Neural cell (in vitro differentiated cells): ENCODE measurements at regions not wholly inside any gene's neighbourhood (a gene's known extent, or its start where the extent isn't known, plus 50 kb on each side); places are given as distances from the start of the nearest gene placed in this dataset.

ENCODE experiments used
- H2AFZ ChIP-seq: fragments of 200-600, 300-800 bp; sonication (generic), shearing (Covaris generic); 2 replicates; pipeline ENCODE4 v1.6.0; 2014; ENCODE audit warnings: low read depth, mild to moderate bottlenecking, antibody characterized with exemption, low read length, moderate library complexity
- H3F3A ChIP-seq: fragments of 200-600 bp; shearing (Covaris generic); 2 replicates; pipeline ENCODE4 v1.6.1; 2016; ENCODE audit warnings: mild to moderate bottlenecking, moderate library complexity, mixed read lengths, antibody characterized with exemption, low read length; ENCODE audit not compliant: insufficient read depth, poor library complexity, severe bottlenecking
- H3K27ac ChIP-seq: fragments of 200-600, 300-800 bp; sonication (generic), shearing (Covaris generic); 2 replicates; pipeline ENCODE4 v1.5.1; 2014; ENCODE audit warnings: mild to moderate bottlenecking, low read length, moderate library complexity
- H3K27me3 ChIP-seq: fragments of 300-800, 200-600 bp; sonication (generic), shearing (Covaris generic); 2 replicates; pipeline ENCODE4 v1.6.0; 2014; ENCODE audit warnings: mild to moderate bottlenecking, low read depth, low read length, moderate library complexity; ENCODE audit not compliant: insufficient read depth
- H3K36me3 ChIP-seq: fragments of 300-800, 200-600 bp; sonication (generic), shearing (Covaris generic); 2 replicates; pipeline ENCODE4 v1.5.1; 2014; ENCODE audit warnings: mild to moderate bottlenecking, antibody characterized with exemption, low read length, moderate library complexity; ENCODE audit not compliant: insufficient read depth
- H3K4me2 ChIP-seq: fragments of 300-800, 200-600 bp; sonication (generic), shearing (Covaris generic); 2 replicates; pipeline ENCODE4 v1.6.0; 2014; ENCODE audit warnings: mild to moderate bottlenecking, low read length
- H3K4me3 ChIP-seq: fragments of 300-800, 200-600 bp; sonication (generic), shearing (Covaris generic); 2 replicates; pipeline ENCODE4 v1.5.1; 2014; ENCODE audit warnings: mild to moderate bottlenecking, low read length, moderate library complexity
- H3K79me2 ChIP-seq: fragments of 200-600 bp; shearing (Covaris generic); replicated peaks from 2 replicates; pipeline ENCODE4 v1.6.0; 2014; ENCODE audit warnings: mild to moderate bottlenecking, low read length, moderate library complexity; ENCODE audit not compliant: insufficient read depth
- H3K9ac ChIP-seq: fragments of 300-800, 200-600 bp; sonication (generic), shearing (Covaris generic); 2 replicates; pipeline ENCODE4 v1.6.1; 2016; ENCODE audit warnings: mild to moderate bottlenecking, low read length, mixed read lengths
- H3K9me2 ChIP-seq: fragments of 200-600 bp; shearing (Covaris generic); 2 replicates; pipeline ENCODE4 v1.6.1; 2016; ENCODE audit warnings: mild to moderate bottlenecking, low read length, mixed read lengths; ENCODE audit not compliant: insufficient read depth
- H3K9me3 ChIP-seq: fragments of 200-600, 300-800 bp; sonication (generic), shearing (Covaris generic); 2 replicates; pipeline ENCODE4 v1.6.1; 2016; ENCODE audit warnings: mild to moderate bottlenecking, mixed run types, low read length, moderate library complexity, mixed read lengths
- H4K20me1 ChIP-seq: fragments of 200-600 bp; shearing (Covaris generic); 2 replicates; pipeline ENCODE4 v1.6.1; 2016; ENCODE audit warnings: mild to moderate bottlenecking, mixed run types; ENCODE audit not compliant: insufficient read depth
- EP300 ChIP-seq: fragments of 450-650 bp; conservative IDR thresholded peaks from 2 replicates; pipeline ENCODE4 v1.6.1; 2014; ENCODE audit warnings: antibody characterized with exemption, mild to moderate bottlenecking, moderate library complexity; ENCODE audit not compliant: poor library complexity, severe bottlenecking
- EZH2 ChIP-seq: fragments of 200-600, 300-800 bp; shearing (Covaris generic), sonication (generic); IDR thresholded peaks from 2 replicates; pipeline ENCODE4 v1.6.1; 2014; ENCODE audit warnings: antibody characterized with exemption, low read length, borderline replicate concordance, mild to moderate bottlenecking; ENCODE audit not compliant: insufficient read depth, poor library complexity, severe bottlenecking
- MXI1 ChIP-seq: fragments of 450-650 bp; conservative IDR thresholded peaks from 2 replicates; pipeline ENCODE4 v1.6.1; 2014; ENCODE audit warnings: antibody characterized with exemption, mild to moderate bottlenecking; ENCODE audit not compliant: poor library complexity, severe bottlenecking
- POLR2AphosphoS5 ChIP-seq: IDR thresholded peaks from 2 replicates; pipeline ENCODE4 v1.6.1; 2012
- RAD21 ChIP-seq: fragments of 450-650 bp; conservative IDR thresholded peaks from 2 replicates; pipeline ENCODE4 v1.6.1; 2014; ENCODE audit warnings: antibody characterized with exemption, mild to moderate bottlenecking, moderate library complexity
- REST ChIP-seq: IDR thresholded peaks from 2 replicates; pipeline ENCODE4 v1.6.1; 2012; ENCODE audit warnings: borderline replicate concordance
- SMC3 ChIP-seq: fragments of 450-650 bp; conservative IDR thresholded peaks from 2 replicates; pipeline ENCODE4 v1.6.1; 2014; ENCODE audit warnings: antibody characterized with exemption, mild to moderate bottlenecking, moderate library complexity; ENCODE audit not compliant: poor library complexity
- TAF1 ChIP-seq: IDR thresholded peaks from 2 replicates; pipeline ENCODE4 v1.6.1; 2012; ENCODE audit warnings: low read depth
- TF ChIP-seq, protein P1 (sequence below): fragments of 450-650 bp; IDR thresholded peaks from 2 replicates; pipeline ENCODE4 v1.5.1; 2014; ENCODE audit warnings: antibody characterized with exemption, mild to moderate bottlenecking, moderate library complexity; ENCODE audit not compliant: poor library complexity, severe bottlenecking

GRCh38 chr9:108803428-108804065 lies 52.2 kb downstream of the ACTL7B start:
- Histone ChIP-seq H3K36me3 (no peaks in the 10 kb centered on the region), H3K9me3 (no peaks in the 10 kb centered on the region), H3K27ac (no peak overlapping the region), H3K4me3 (no peak overlapping the region), H3K4me2 (no peak overlapping the region), H3K9me2 (no peaks in the 10 kb centered on the region), H2AFZ (no peak overlapping the region), H3F3A (no peaks in the 10 kb centered on the region), H3K27me3 (no peaks in the 10 kb centered on the region), H3K79me2 (no peaks in the 10 kb centered on the region), H3K9ac (no peak overlapping the region), H4K20me1 (no peaks in the 10 kb centered on the region)
- TF ChIP-seq TAF1, result no peak
- TF ChIP-seq, protein P1, sequence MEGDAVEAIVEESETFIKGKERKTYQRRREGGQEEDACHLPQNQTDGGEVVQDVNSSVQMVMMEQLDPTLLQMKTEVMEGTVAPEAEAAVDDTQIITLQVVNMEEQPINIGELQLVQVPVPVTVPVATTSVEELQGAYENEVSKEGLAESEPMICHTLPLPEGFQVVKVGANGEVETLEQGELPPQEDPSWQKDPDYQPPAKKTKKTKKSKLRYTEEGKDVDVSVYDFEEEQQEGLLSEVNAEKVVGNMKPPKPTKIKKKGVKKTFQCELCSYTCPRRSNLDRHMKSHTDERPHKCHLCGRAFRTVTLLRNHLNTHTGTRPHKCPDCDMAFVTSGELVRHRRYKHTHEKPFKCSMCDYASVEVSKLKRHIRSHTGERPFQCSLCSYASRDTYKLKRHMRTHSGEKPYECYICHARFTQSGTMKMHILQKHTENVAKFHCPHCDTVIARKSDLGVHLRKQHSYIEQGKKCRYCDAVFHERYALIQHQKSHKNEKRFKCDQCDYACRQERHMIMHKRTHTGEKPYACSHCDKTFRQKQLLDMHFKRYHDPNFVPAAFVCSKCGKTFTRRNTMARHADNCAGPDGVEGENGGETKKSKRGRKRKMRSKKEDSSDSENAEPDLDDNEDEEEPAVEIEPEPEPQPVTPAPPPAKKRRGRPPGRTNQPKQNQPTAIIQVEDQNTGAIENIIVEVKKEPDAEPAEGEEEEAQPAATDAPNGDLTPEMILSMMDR, result no peak
- no peak for TF ChIP-seq MXI1
- TF ChIP-seq EZH2, result no peak

DNA sequence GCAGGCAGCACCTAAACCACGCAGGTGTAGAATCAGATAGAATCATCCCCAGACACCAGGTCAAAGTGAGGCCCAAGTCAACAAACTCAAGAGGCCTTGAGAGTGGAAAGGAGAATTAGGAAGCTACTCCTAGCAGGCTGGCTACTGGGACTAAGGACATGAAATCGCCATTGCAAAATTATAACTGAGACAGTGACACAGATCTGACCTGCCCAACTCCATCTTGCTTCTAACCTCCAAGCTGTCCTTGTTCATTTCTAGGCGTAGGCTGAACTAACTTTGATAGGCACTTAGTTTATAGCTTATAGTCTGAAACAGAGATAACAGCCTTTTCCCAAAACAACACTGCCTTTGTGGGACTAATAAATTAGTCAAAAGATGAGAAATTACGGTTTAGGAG lies 52.8 kb downstream of the ACTL7B start:
- no peak overlapping the region for H3K27ac ChIP-seq
- H3K4me2 ChIP-seq, result no peak overlapping the region
- H3K4me3 ChIP-seq, result no peak overlapping the region
- no peaks in the 10 kb centered on the region for H3K9me3 ChIP-seq
- H4K20me1 ChIP-seq, result no peaks in the 10 kb centered on the region
- no peak for TF ChIP-seq SMC3
- no peak for TF ChIP-seq EP300
- TF ChIP-seq, protein P1, result no peak
- no peak for TF ChIP-seq MXI1
- no peaks in the 10 kb centered on the region for H3K79me2 ChIP-seq
- H3F3A ChIP-seq, result no peaks in the 10 kb centered on the region
- no peaks in the 10 kb centered on the region for H3K27me3 ChIP-seq
- no peak overlapping the region for H3K9ac ChIP-seq
- H3K36me3 ChIP-seq, result no peaks in the 10 kb centered on the region
- H2AFZ ChIP-seq, result no peak overlapping the region
- H3K9me2 ChIP-seq, result no peaks in the 10 kb centered on the region

DNA sequence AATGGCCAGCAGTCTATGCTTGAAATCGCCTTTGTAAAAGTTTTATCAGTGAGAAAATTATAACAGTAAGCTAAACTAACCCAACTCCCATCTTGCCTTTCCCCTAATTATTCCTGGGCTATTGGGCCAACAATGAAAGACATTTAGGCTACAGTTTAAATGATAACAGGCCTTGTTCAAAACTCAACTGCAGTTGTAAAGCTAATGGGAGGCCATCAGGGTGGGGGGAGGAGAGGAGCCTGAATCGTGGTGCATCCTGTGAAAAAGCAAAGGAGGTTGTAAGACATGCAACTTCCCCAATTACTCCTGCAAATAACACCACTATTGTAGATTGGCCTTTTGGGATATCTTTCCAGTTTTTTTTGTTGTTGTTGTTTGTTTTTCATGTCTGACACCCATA lies 53.8 kb downstream of the ACTL7B start:
- TF ChIP-seq EP300 (no peak), POLR2AphosphoS5 (no peak), TAF1 (no peak), MXI1 (no peak), REST (no peak), RAD21 (no peak)
- TF ChIP-seq, protein P1, result no peak
- Histone ChIP-seq H3K27ac (no peak overlapping the region), H3K9ac (no peak overlapping the region), H2AFZ (no peak overlapping the region), H3K27me3 (no peaks in the 10 kb centered on the region), H3K9me3 (no peaks in the 10 kb centered on the region), H3K4me2 (no peak overlapping the region), H3K36me3 (no peaks in the 10 kb centered on the region), H3F3A (no peaks in the 10 kb centered on the region), H3K4me3 (no peak overlapping the region), H4K20me1 (no peaks in the 10 kb centered on the region), H3K79me2 (no peaks in the 10 kb centered on the region), H3K9me2 (no peaks in the 10 kb centered on the region)
